ENCODE measurements at regions not wholly inside any gene's neighbourhood (a gene's known extent, or its start where the extent isn't known, plus 50 kb on each side); places are given as distances from the start of the nearest gene placed in this dataset.

- no peak for DNase-seq
These were observed 564.7 kb downstream of the TSPY10 start for GRCh38 chrY:10092342-10092741.

DNA sequence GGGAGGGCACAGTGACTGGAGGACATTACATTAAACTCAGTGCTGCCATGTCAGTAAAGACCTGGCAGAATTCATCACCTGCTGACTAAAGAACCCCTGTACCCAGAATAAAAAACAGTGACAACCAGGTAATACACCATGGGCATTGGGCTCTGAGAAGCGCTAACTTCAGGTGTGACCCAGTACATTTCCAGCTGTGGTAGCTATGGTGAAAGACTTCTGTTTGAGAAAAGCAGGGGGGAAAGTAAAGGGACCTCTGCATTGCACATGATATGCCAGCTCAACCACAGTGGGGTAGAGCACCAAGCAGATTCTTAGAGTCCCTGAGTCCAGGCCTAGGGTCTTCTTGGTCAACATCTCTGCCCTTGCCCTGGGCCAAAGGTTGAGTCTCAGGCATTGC is 578.6 kb downstream of the TSPY10 start:
- DNase-seq = peak in 2 of 56 donors; percentile 0

All from amygdala (tissue), 56 donors.